Stimulated activated memory B cell treated with anti-CD40 and anti-IgM and Interleukin-4, amounts not matched to agents 10 μg/mL and 1 μg/mL and 100 μg/mL, for 72 hours (primary cell): ENCODE measurements at regions not wholly inside any gene's neighbourhood (a gene's known extent, or its start where the extent isn't known, plus 50 kb on each side); places are given as distances from the start of the nearest gene placed in this dataset.

Experiments
- ATAC-seq: fragments of 150-1000 bp; cut with Tn5 transposase; 2 replicates; pipeline ENCODE4 v1.10.0; 2021
- H3K27ac Mint-ChIP-seq: one replicate; pipeline ENCODE4 v1.8.0; 2022; ENCODE audit warnings: mild to moderate bottlenecking, mixed read lengths
- H3K27me3 Mint-ChIP-seq: one replicate; pipeline ENCODE4 v1.8.0; 2022; ENCODE audit warnings: mixed read lengths
- H3K36me3 Mint-ChIP-seq: one replicate; pipeline ENCODE4 v1.8.0; 2022; ENCODE audit warnings: mixed read lengths
- H3K4me1 Mint-ChIP-seq: one replicate; pipeline ENCODE4 v1.8.0; 2022; ENCODE audit warnings: mixed read lengths
- H3K4me3 Mint-ChIP-seq: one replicate; pipeline ENCODE4 v1.8.0; 2022; ENCODE audit warnings: mild to moderate bottlenecking, moderate library complexity, mixed read lengths
- H3K9me3 Mint-ChIP-seq: one replicate; pipeline ENCODE4 v1.8.0; 2022; ENCODE audit warnings: mixed read lengths

DNA sequence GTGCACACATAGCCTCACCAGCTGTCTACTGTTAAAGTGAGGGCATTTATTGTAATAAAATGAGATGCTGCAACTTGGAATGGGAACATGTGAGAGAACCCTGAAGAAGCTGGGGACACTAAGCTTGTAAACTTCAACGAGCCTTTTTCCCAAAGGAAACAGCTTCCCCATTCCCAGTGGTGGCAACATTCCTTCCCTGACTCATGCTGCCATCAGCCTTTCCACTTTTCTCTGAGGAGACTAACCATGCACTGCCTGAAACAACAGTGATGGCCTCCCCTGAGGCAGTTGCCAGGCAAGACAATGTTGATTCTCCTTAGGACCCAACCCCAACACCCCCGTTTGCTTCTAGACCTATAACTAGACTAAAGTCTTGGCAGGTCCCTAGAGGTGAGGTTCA is 928.3 kb downstream of the GLUD2 start:
- Mint-ChIP-seq H3K4me3 (no peak overlapping the region), H3K9me3 (peaks cover 7% of the 10 kb centered on the region), H3K27ac (no peak overlapping the region), H3K36me3 (no peaks in the 10 kb centered on the region), H3K4me1 (no peaks in the 10 kb centered on the region), H3K27me3 (no peaks in the 10 kb centered on the region)
- ATAC-seq = no peak

DNA sequence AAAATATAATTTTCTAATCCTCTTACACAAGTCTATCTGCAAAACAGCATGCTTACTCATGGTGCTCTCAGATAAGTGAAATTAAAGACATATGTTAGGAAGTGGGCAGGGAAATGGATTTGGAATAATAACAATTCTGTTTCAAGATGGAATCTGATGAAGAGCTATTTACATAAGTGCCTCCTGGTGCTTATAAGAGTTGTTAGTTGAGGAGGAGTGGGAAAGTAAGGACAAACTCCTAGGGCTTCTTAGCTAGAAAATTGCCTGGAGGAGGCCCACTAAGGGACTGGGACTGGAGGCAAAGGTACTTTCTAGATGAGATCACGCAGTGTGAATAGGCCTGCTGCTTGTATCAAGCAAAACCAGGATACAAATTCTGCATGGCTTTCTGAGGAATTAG is 939.8 kb downstream of the GLUD2 start:
- Mint-ChIP-seq H3K9me3 (no peaks in the 10 kb centered on the region), H3K4me3 (no peak overlapping the region), H3K27me3 (no peaks in the 10 kb centered on the region), H3K27ac (no peak overlapping the region), H3K36me3 (no peaks in the 10 kb centered on the region), H3K4me1 (no peaks in the 10 kb centered on the region)
- ATAC-seq = no peak

DNA sequence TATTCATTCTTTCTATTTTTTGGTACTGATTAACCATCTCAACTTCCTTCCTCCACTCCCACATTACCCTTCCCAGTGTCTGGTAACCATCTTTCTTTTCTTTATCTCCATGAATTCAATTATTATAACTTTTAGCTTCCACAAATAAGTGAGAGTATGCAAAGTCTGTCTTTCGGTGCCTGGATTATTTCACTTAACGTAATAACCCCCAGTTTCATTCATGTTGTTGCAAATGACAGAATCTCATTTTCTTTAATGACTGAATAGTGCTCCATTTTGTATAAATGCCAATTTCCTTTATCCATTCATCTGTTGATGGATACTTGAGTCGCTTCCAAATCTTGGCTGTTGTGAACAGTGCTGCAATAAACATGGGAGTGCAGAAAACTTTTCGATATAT is 940.4 kb downstream of the GLUD2 start:
- Mint-ChIP-seq H3K36me3 (no peaks in the 10 kb centered on the region), H3K9me3 (no peaks in the 10 kb centered on the region), H3K27me3 (no peaks in the 10 kb centered on the region), H3K27ac (no peak overlapping the region), H3K4me1 (no peaks in the 10 kb centered on the region), H3K4me3 (no peak overlapping the region)
- ATAC-seq = no peak

DNA sequence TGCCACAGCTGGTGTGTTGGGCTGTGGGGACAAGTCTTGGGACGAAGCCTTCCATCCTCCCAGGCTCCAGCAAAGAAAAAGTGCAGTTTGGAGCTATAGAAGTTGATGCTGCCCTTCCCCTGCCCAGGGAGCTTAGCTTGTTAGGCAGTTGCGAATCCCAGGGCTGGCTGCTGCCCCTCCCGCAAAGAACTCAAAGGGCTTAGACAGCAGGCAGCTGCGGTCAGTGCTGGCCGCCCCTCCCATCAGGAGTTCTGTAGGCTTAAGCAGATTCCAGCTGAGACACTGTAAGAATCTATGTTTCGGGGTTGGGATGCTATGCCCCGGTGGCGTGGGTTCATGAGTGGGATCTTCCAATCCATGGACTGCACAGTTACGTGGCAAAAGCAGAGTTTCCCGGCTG is 956.7 kb downstream of the GLUD2 start:
- ATAC-seq = no peak
- H3K27me3 Mint-ChIP-seq = no peaks in the 10 kb centered on the region

DNA sequence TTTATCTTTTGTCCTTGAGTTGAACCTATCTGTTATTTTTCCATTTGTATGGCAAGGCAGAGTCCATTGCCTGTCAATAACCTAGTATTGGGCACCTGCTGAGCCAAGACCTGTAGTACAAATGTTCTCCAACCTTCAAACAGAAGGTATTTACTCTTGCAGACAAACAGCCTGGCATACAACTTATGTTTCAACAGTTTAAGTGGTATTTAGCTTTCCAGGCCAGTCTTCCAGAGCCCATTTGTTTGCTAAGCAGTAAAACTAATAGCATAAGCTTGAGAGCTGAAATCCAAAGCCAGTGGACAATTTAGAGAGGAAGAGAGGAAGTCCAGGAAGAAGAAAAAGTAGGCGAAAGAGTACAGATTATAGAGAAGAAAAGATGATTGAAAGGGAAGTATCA is 979.3 kb downstream of the GLUD2 start:
- H3K27me3 Mint-ChIP-seq = no peaks in the 10 kb centered on the region
- no peak overlapping the region for H3K4me3 Mint-ChIP-seq
- H3K27ac Mint-ChIP-seq = no peak overlapping the region
- ATAC-seq = no peak
- no peaks in the 10 kb centered on the region for H3K4me1 Mint-ChIP-seq
- H3K9me3 Mint-ChIP-seq = no peaks in the 10 kb centered on the region
- no peaks in the 10 kb centered on the region for H3K36me3 Mint-ChIP-seq

More for the DNA sequence above, 956.7 kb downstream of the GLUD2 start:
- no peaks in the 10 kb centered on the region for H3K9me3 Mint-ChIP-seq
- no peak overlapping the region for H3K4me3 Mint-ChIP-seq
- H3K36me3 Mint-ChIP-seq = no peaks in the 10 kb centered on the region
- no peaks in the 10 kb centered on the region for H3K4me1 Mint-ChIP-seq
- no peak overlapping the region for H3K27ac Mint-ChIP-seq

DNA sequence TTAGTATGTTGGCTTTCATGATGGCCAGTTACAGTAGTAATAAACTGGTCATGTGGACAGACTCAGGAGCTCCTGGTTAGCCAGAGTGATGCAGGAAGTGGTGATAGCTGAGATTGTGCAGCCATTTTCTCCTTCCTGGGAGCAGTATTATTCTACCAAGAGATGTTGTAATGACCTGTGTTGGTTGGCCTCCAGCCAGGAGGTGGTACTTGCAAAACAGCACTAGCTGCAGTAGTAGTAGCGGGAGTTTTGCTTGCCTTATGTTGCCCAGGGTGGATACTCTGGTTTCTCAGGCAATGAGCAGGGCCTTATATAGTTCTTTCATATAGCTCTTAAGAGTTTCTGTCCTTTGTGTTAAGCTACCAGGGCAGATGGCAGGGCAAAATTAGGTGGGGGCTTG is 998.8 kb downstream of the GLUD2 start:
- no peak overlapping the region for H3K4me3 Mint-ChIP-seq
- H3K4me1 Mint-ChIP-seq = no peaks in the 10 kb centered on the region
- ATAC-seq = no peak
- H3K27me3 Mint-ChIP-seq = no peaks in the 10 kb centered on the region
- no peaks in the 10 kb centered on the region for H3K36me3 Mint-ChIP-seq
- peaks cover under 1% of the 10 kb centered on the region for H3K9me3 Mint-ChIP-seq
- H3K27ac Mint-ChIP-seq = no peak overlapping the region

DNA sequence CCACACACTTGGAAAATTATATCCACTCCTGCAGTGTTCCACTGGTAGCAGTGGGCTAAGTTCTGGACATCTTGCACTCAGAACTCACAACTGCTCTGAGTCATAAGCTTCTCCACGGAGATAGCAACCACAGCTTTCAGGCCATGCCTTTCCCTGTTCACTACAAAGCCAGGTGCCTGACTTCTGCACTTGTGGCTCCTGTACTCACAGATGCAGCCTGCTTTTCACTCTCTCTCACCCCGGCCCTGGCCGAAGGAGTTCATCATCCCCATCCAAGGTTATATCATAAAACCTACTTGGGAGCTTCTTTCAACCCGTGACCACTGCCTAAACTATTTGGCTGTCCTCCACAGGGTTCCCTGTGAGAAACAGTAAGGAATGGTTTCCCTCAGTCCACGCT is 999.4 kb downstream of the GLUD2 start:
- no peaks in the 10 kb centered on the region for H3K36me3 Mint-ChIP-seq

DNA sequence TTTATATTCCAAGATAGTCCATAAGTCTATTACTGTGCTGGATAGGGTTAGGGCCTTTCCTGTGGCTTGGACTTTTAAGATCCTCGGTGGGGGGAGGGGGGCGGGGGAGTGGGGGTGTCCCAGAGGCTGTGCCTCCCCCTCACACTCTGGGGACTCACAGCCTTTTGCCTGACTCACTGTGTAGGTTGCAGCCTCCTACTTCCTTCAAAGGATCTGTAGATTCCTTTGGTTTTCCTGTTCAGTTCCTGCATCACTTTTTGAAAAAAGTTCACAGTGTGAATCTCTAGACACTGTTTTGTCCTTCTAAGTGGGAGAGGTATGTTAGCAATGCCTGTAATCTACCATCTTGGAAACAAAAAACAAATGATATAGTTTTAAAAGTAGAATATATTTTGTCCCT is 999.9 kb downstream of the GLUD2 start:
- no peak for ATAC-seq
- no peaks in the 10 kb centered on the region for H3K4me1 Mint-ChIP-seq
- H3K4me3 Mint-ChIP-seq = no peak overlapping the region
- H3K9me3 Mint-ChIP-seq = no peaks in the 10 kb centered on the region
- no peaks in the 10 kb centered on the region for H3K27me3 Mint-ChIP-seq
- H3K27ac Mint-ChIP-seq = no peak overlapping the region
- H3K36me3 Mint-ChIP-seq = no peaks in the 10 kb centered on the region

More for the DNA sequence above, 999.4 kb downstream of the GLUD2 start:
- Mint-ChIP-seq H3K9me3 (no peaks in the 10 kb centered on the region), H3K27me3 (no peaks in the 10 kb centered on the region), H3K27ac (no peak overlapping the region), H3K4me3 (no peak overlapping the region), H3K4me1 (no peaks in the 10 kb centered on the region)
- ATAC-seq = no peak

DNA sequence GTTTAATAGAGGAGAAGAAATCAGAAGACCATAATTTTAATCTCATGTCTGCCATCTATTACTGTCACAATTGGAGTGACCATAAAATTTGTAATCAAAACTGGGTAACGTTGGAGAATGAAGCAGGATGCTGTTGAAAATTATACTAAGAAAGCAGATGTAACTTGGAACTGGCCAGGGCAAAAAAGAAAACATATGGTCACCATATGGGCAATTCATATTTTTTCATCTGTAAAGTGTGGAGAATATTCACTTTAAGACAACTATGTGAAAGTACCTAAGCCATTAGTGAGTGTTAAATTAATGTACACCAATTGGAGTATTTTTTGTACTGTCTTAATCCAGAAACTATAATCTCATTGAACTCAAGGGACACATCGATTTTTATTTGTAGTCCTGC is 1008.0 kb downstream of the GLUD2 start:
- Mint-ChIP-seq H3K27me3 (no peaks in the 10 kb centered on the region), H3K4me3 (no peak overlapping the region), H3K36me3 (no peaks in the 10 kb centered on the region), H3K4me1 (no peaks in the 10 kb centered on the region), H3K27ac (no peak overlapping the region), H3K9me3 (no peaks in the 10 kb centered on the region)
- ATAC-seq = no peak

DNA sequence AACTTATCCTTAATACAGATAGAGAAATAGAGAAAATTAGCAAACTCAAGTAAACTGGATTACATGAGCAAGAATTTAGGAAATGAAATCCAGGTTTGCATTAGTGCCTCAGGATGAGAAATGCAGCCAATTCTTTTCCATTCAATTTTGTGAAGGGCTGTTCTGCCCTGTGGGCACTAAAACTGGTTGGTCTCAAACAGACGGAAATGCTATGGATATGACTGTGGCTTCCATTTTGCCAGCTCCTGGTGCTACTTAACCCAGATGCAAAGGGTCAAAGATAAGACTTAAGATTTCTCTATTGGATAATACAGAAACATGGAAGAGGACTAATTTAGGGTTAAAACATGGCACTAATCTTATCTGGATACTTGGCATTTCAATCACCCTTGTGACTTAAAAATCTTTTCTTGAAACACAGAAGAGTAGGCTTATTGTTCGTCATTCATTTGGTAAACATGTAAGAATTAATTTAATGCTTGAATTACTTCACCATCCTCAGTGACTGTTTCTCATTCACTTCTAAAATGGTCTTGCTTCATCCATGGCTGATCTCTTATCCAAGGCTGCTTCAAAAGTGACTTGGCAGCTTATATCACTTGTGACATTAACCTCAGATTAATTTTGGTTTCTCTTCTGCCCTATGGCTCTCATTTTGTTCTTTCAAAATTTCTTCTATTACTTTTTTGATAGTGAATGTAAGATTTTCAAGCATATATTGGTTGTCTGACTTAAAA is 1008.7 kb downstream of the GLUD2 start:
- Mint-ChIP-seq H3K4me1 (no peaks in the 10 kb centered on the region), H3K4me3 (no peak overlapping the region), H3K9me3 (no peaks in the 10 kb centered on the region), H3K27me3 (no peaks in the 10 kb centered on the region), H3K27ac (no peak overlapping the region), H3K36me3 (no peaks in the 10 kb centered on the region)
- ATAC-seq = no peak

DNA sequence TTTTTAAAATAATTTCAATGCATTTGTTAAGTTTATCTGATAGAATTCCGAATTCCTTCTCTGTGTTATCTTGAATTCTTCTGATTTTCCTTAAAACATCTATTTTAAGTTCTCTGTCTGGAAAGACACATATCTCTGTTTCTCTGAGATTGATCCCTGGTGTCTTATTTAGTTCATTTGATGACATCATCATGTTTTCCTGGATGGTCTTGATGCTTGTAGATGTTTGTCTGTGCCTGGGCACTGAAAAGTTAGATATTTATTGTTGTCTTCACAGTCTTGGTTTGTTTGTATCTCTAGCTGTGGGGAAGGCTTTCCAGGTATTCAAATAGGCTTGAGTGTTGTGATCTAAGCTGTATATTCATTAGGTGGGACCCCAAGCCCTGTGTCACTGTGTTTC is 1028.8 kb downstream of the GLUD2 start:
- Mint-ChIP-seq H3K4me1 (no peaks in the 10 kb centered on the region), H3K4me3 (no peak overlapping the region), H3K27me3 (no peaks in the 10 kb centered on the region), H3K36me3 (no peaks in the 10 kb centered on the region), H3K9me3 (peaks cover 6% of the 10 kb centered on the region), H3K27ac (no peak overlapping the region)
- ATAC-seq = no peak

DNA sequence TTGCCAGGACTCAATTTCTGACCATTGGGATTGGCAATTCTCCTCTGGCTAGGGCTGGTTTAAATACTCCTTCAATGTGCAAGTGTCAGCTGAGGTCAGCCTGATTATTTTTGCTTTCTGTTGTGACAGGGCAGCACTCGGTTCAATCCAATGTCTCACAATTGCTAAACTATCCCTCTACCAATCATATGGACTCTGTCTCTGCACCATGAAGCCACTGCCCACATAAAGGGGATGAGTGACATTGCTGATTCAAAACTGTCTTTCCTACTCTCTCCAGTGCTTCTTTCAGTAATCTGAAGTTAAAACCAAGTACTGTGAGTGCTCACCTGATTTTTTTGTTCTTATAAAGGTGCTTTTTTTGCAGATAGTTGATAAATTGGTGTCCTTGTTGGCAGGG is 1030.7 kb downstream of the GLUD2 start:
- Mint-ChIP-seq H3K9me3 (peaks cover 6% of the 10 kb centered on the region), H3K4me1 (no peaks in the 10 kb centered on the region), H3K27ac (no peak overlapping the region), H3K36me3 (no peaks in the 10 kb centered on the region), H3K4me3 (no peak overlapping the region), H3K27me3 (no peaks in the 10 kb centered on the region)
- no peak for ATAC-seq

DNA sequence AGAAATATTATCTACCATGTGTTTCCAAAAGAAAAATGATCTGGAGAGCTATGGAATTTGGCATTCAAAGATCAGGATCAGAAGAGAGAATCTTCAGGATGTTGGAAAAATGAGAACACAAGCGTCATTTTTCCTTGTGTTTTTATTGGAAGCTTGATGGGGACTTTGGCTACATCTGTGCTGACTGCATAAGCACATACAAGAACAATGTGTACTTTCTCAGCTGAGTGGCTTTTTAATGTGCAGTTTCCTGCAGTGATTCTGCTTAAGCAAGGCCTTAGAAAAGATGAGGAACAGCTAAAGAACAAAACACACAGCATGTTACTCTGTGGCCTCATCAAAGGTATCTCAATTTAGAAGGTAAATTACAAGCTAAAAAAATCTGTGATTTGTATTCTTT is 1039.9 kb downstream of the GLUD2 start:
- H3K36me3 Mint-ChIP-seq = no peaks in the 10 kb centered on the region
- no peaks in the 10 kb centered on the region for H3K27me3 Mint-ChIP-seq
- no peaks in the 10 kb centered on the region for H3K9me3 Mint-ChIP-seq
- H3K4me3 Mint-ChIP-seq = no peak overlapping the region
- no peaks in the 10 kb centered on the region for H3K4me1 Mint-ChIP-seq
- no peak for ATAC-seq
- H3K27ac Mint-ChIP-seq = no peak overlapping the region

DNA sequence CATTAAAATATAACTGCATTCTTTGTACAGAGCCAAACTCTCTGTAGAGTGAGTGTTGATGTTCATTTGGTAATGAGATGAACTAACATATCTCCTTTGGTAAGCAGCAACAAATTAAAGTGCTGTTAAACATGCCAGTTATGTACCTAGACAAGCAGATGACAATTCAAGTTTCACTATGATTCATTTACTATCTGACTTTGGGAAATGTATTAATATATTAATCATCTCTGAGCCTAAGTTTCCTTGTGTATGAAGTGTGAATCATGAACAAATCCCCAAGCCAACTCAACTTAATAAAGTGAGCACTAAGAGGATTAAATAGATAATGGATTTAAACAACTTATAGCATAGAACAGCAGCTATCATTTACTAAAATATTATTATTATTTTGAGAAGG is 1044.2 kb downstream of the GLUD2 start:
- ATAC-seq = no peak
- Mint-ChIP-seq H3K4me3 (no peak overlapping the region), H3K9me3 (peaks cover 5% of the 10 kb centered on the region), H3K4me1 (no peaks in the 10 kb centered on the region), H3K27me3 (no peaks in the 10 kb centered on the region), H3K36me3 (no peaks in the 10 kb centered on the region), H3K27ac (no peak overlapping the region)

DNA sequence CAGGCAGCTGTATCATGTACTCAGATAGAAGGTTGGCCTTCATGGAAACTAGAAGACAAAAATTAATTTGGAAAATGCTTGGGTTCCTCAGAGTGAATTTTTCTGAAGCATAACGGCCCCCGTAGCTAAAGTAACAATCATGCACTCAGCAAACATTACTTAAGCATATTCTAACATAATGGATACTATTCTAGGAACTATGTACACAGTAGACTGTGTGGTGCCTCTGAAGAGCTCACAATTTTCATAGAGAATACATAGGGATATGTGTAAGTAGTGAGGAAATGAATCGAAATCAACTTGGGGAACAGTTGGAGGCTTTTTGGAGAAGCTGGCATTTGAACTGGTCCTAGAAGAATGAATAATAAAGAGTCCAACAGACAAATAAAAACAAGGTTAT is 1045.0 kb downstream of the GLUD2 start:
- Mint-ChIP-seq H3K27ac (no peak overlapping the region), H3K27me3 (no peaks in the 10 kb centered on the region), H3K4me3 (no peak overlapping the region), H3K36me3 (no peaks in the 10 kb centered on the region), H3K4me1 (no peaks in the 10 kb centered on the region), H3K9me3 (peaks cover 7% of the 10 kb centered on the region)
- ATAC-seq = no peak

DNA sequence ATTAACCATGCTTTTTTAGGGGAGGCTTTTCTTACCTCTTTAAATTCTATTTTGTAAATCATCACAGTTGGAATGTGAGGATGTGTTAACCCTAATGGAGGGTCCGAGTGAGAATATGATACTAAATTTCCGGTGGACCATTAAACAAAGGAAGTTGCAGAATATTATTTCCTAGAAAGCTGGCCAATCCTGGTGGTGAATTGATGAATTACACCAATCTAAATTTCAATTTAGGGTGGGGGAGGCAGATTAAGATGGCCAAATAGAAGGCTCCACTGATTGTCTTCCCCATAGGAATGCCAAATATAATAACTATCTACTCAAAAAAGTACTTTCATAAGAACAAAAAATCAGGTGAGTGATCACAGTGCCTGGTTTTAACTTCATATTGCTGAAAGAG is 1045.6 kb downstream of the GLUD2 start:
- Mint-ChIP-seq H3K4me3 (no peak overlapping the region), H3K27ac (no peak overlapping the region), H3K27me3 (no peaks in the 10 kb centered on the region), H3K4me1 (no peaks in the 10 kb centered on the region), H3K9me3 (peaks cover 7% of the 10 kb centered on the region), H3K36me3 (no peaks in the 10 kb centered on the region)
- no peak for ATAC-seq

DNA sequence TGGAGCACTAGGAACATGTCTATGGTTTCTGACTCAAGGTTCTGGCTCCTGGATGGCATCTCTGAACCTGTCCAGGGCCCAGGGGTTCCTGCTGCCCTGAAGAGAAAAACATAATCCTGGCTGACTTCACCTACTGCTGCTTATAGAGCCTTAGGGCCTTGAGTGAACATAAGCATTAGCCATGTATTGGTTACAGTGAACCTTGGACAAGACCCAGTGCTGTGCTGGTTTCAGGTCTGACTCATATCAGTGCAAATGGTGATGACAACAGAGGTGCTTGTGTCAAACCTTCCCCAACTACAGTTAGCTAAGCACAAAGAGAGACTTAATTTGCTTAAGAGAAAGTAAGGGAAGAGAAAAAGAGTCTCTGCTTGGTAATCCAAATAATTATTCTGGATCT is 1047.2 kb downstream of the GLUD2 start:
- Mint-ChIP-seq H3K27me3 (no peaks in the 10 kb centered on the region), H3K4me3 (no peak overlapping the region), H3K36me3 (no peaks in the 10 kb centered on the region), H3K9me3 (peaks cover 7% of the 10 kb centered on the region), H3K4me1 (no peaks in the 10 kb centered on the region), H3K27ac (no peak overlapping the region)
- ATAC-seq = no peak
